Peyer's patch (tissue), 4 donors: ENCODE measurements at regions not wholly inside any gene's neighbourhood (a gene's known extent, or its start where the extent isn't known, plus 50 kb on each side); places are given as distances from the start of the nearest gene placed in this dataset.

ENCODE experiments used
- POLR2A ChIP-seq, 2 donors: fragments of 450-650 bp; IDR thresholded peaks; one replicate each; pipeline ENCODE4 v1.5.1; 2017; ENCODE audit warnings: antibody characterized with exemption in 2 of 2, mild to moderate bottlenecking in 2 of 2, moderate library complexity in 2 of 2
- TF ChIP-seq, protein P1 (sequence below), 6 experiments: fragments of 450-650 bp in 4 of 6; fragments of 200-600 bp in 2 of 6; sonication (generic) in 1 of 6; IDR thresholded peaks; one replicate each; pipeline ENCODE4 v1.5.1; 2017 to 2019; ENCODE audit warnings: antibody characterized with exemption in 6 of 6, mild to moderate bottlenecking in 3 of 6, moderate library complexity in 1 of 6

DNA sequence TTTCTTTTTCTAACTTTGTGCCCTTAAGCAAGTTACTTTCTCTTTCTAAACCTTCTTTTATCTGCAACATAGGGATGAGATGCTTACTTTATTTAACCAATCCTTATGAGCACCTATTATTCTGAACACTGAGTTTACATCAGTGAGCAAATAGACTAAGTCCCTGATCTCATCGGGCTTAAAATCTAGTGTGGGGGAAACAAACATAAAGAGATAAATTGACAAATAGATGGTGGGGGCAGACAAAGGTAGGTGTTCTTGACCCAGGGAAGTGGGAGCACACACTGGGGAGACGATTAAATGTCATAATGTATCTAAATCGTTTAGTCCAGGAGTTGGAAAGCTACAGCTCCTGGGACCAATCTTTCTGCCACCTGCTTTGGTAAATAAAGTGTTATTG, 129.6 kb downstream of the TFAP2C start:
- TF ChIP-seq, protein P1, sequence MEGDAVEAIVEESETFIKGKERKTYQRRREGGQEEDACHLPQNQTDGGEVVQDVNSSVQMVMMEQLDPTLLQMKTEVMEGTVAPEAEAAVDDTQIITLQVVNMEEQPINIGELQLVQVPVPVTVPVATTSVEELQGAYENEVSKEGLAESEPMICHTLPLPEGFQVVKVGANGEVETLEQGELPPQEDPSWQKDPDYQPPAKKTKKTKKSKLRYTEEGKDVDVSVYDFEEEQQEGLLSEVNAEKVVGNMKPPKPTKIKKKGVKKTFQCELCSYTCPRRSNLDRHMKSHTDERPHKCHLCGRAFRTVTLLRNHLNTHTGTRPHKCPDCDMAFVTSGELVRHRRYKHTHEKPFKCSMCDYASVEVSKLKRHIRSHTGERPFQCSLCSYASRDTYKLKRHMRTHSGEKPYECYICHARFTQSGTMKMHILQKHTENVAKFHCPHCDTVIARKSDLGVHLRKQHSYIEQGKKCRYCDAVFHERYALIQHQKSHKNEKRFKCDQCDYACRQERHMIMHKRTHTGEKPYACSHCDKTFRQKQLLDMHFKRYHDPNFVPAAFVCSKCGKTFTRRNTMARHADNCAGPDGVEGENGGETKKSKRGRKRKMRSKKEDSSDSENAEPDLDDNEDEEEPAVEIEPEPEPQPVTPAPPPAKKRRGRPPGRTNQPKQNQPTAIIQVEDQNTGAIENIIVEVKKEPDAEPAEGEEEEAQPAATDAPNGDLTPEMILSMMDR (IDR thresholded peaks at IDR 0.05) = no peak
- no peak for TF ChIP-seq POLR2A (IDR thresholded peaks at IDR 0.05)
